Thyroid gland (tissue), 4 donors: ENCODE measurements at regions not wholly inside any gene's neighbourhood (a gene's known extent, or its start where the extent isn't known, plus 50 kb on each side); places are given as distances from the start of the nearest gene placed in this dataset.

Experiments used
- POLR2A ChIP-seq, 2 donors: fragments of 450-650 bp; IDR thresholded peaks; one replicate each; pipeline ENCODE4 v1.6.1; 2017; ENCODE audit warnings: antibody characterized with exemption in 2 of 2, mild to moderate bottlenecking in 2 of 2, moderate library complexity in 1 of 2
- TF ChIP-seq, protein P1 (sequence below), 6 experiments: fragments of 200-600 bp in 3 of 6; fragments of 450-650 bp in 3 of 6; sonication (generic) in 3 of 6; IDR thresholded peaks; one replicate each; pipeline ENCODE4 v1.5.1; 2016 to 2019; ENCODE audit warnings: antibody characterized with exemption in 6 of 6, mild to moderate bottlenecking in 2 of 6, inconsistent platforms in 1 of 6, moderate library complexity in 1 of 6

DNA sequence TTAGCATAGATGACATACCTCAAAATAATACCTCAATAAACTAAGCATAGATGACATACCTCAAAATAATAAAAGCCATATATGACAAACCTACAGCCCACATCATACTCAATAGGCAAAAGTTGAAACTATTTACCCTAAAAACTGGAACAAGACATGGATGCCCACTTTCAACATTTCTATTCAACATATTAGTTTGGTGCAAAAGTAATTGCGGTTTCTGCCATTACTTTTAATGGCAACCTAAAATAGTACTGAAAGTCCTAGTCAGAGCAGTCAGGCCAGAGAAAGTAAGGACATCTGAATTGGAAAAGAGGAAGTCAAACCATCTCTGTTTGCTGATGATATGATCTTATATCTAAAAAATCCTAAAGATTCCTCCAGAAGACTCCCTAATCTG lies 250.4 kb downstream of the RAB28 start:
- TF ChIP-seq, protein P1, sequence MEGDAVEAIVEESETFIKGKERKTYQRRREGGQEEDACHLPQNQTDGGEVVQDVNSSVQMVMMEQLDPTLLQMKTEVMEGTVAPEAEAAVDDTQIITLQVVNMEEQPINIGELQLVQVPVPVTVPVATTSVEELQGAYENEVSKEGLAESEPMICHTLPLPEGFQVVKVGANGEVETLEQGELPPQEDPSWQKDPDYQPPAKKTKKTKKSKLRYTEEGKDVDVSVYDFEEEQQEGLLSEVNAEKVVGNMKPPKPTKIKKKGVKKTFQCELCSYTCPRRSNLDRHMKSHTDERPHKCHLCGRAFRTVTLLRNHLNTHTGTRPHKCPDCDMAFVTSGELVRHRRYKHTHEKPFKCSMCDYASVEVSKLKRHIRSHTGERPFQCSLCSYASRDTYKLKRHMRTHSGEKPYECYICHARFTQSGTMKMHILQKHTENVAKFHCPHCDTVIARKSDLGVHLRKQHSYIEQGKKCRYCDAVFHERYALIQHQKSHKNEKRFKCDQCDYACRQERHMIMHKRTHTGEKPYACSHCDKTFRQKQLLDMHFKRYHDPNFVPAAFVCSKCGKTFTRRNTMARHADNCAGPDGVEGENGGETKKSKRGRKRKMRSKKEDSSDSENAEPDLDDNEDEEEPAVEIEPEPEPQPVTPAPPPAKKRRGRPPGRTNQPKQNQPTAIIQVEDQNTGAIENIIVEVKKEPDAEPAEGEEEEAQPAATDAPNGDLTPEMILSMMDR (IDR thresholded peaks at IDR 0.05), result no peak
- no peak for TF ChIP-seq POLR2A (IDR thresholded peaks at IDR 0.05)
